H1 (cell line): ENCODE measurements at regions not wholly inside any gene's neighbourhood (a gene's known extent, or its start where the extent isn't known, plus 50 kb on each side); places are given as distances from the start of the nearest gene placed in this dataset.

ENCODE experiments used
- CTCF ChIA-PET: fragments of 300-600 bp; sonication (Branson Sonifier 250); formaldehyde crosslinking; loops from one replicate; lab custom pipeline; 2021; ENCODE audit not compliant: partially characterized antibody; lab: Charles Lee
- POLR2A ChIA-PET: fragments of 300-600 bp; sonication (Branson Sonifier 250); formaldehyde crosslinking; loops from one replicate; lab custom pipeline; 2021; ENCODE audit warnings: inconsistent platforms; ENCODE audit not compliant: partially characterized antibody; lab: Charles Lee
- DNase-seq, 2 experiments: peaks; one replicate each; pipeline versions ENCODE4 v3.0.0 to v3.0.0-alpha.2; 2010 to 2022; ENCODE audit warnings: low spot score in 2 of 2, low read depth in 1 of 2, mixed read lengths in 1 of 2
- FAIRE-seq: peaks from 2 replicates; lab custom pipeline; 2011; peaks lifted over from hg19 to GRCh38; lab: Jason Lieb, UNC
- H2AFZ ChIP-seq: 2 replicates; pipeline ENCODE4 v1.8.1; 2012; ENCODE audit warnings: low read length, inconsistent platforms
- H2AK5ac ChIP-seq: 2 replicates; pipeline ENCODE4 v1.6.1; 2013; ENCODE audit warnings: low read depth, low read length
- H2BK120ac ChIP-seq: replicated peaks from 2 replicates; pipeline ENCODE3; 2013; ENCODE audit warnings: low read depth, low read length, inconsistent platforms
- H2BK12ac ChIP-seq: 2 replicates; pipeline ENCODE4 v1.6.1; 2013; ENCODE audit warnings: low read depth, low read length
- H2BK15ac ChIP-seq: 2 replicates; pipeline ENCODE4 v1.6.1; 2013; ENCODE audit warnings: low read length
- H2BK20ac ChIP-seq: 2 replicates; pipeline ENCODE4 v1.6.1; 2013; ENCODE audit warnings: low read length
- H2BK5ac ChIP-seq: 2 replicates; pipeline ENCODE4 v1.6.1; 2013; ENCODE audit warnings: low read depth, low read length
- H3K14ac ChIP-seq: 2 replicates; pipeline ENCODE4 v1.6.1; 2013; ENCODE audit warnings: inconsistent platforms; ENCODE audit not compliant: insufficient read length
- H3K18ac ChIP-seq: 2 replicates; pipeline ENCODE4 v1.6.1; 2013; ENCODE audit warnings: low read length; ENCODE audit errors: extremely low read depth
- H3K23ac ChIP-seq: 2 replicates; pipeline ENCODE4 v1.6.1; 2013; ENCODE audit warnings: inconsistent platforms; ENCODE audit not compliant: insufficient read length
- H3K23me2 ChIP-seq: 2 replicates; pipeline ENCODE4 v1.6.1; 2013; ENCODE audit warnings: low read depth, low read length
- H3K27ac ChIP-seq: 2 replicates; pipeline ENCODE4 v1.6.1; 2011; ENCODE audit warnings: low read depth, low read length, inconsistent platforms
- H3K27me3 ChIP-seq, 4 experiments: replicated peaks in 1 of 4; 1 replicate in 1 of 4; 2 replicates in 3 of 4; pipeline versions ENCODE4 v1.6.1 to v1.8.1; 2011 to 2013; ENCODE audit warnings: low read length in 3 of 4, mild to moderate bottlenecking in 3 of 4, inconsistent platforms in 2 of 4, mixed read lengths in 2 of 4, moderate library complexity in 1 of 4; ENCODE audit not compliant: control insufficient read depth in 3 of 4, insufficient read depth in 3 of 4; ENCODE audit errors: extremely low read depth in 1 of 4
- H3K36me3 ChIP-seq, 4 experiments: 2 replicates each; pipeline versions ENCODE4 v1.6.1 to v1.8.1; 2011 to 2013; ENCODE audit warnings: mild to moderate bottlenecking in 4 of 4, low read length in 3 of 4, moderate library complexity in 2 of 4, control low read depth in 1 of 4, inconsistent platforms in 1 of 4; ENCODE audit not compliant: insufficient read depth in 4 of 4, control insufficient read depth in 2 of 4
- H3K4ac ChIP-seq: replicated peaks from 2 replicates; pipeline ENCODE3; 2013; ENCODE audit warnings: low read length, low read depth, mixed read lengths, inconsistent platforms; ENCODE audit not compliant: insufficient read length
- H3K4me1 ChIP-seq, 4 experiments: replicated peaks in 1 of 4; 1 replicate in 1 of 4; 2 replicates in 3 of 4; pipeline versions ENCODE4 v1.6.1 to v1.8.1; 2011 to 2013; ENCODE audit warnings: low read length in 3 of 4, inconsistent platforms in 2 of 4, mixed read lengths in 1 of 4; ENCODE audit not compliant: insufficient read depth in 4 of 4, control insufficient read depth in 3 of 4
- H3K4me2 ChIP-seq, 2 experiments: 2 replicates each; pipeline versions ENCODE4 v1.6.1 to v1.8.1; 2011 to 2013; ENCODE audit warnings: low read depth in 2 of 2, low read length in 2 of 2, control low read depth in 1 of 2, inconsistent platforms in 1 of 2, mild to moderate bottlenecking in 1 of 2; ENCODE audit not compliant: insufficient read depth in 1 of 2
- H3K4me3 ChIP-seq, 4 experiments: fragments of 200-600, 300-600 bp in 1 of 4; sonication (generic), shearing (Covaris generic), sonication (Bioruptor Twin) in 1 of 4; 2 replicates each; pipeline versions ENCODE4 v1.5.1 to v1.8.1; 2011 to 2016; ENCODE audit warnings: low read length in 4 of 4, low read depth in 3 of 4, control low read depth in 2 of 4, inconsistent platforms in 2 of 4, mild to moderate bottlenecking in 2 of 4, mixed read lengths in 1 of 4, moderate library complexity in 1 of 4; ENCODE audit not compliant: insufficient read depth in 2 of 4; ENCODE audit errors: extremely low read depth in 1 of 4
- H3K56ac ChIP-seq: replicated peaks from 2 replicates; pipeline ENCODE3; 2013; ENCODE audit warnings: low read depth, mild to moderate bottlenecking, mixed read lengths, low read length, inconsistent platforms; ENCODE audit not compliant: insufficient read length
- H3K79me1 ChIP-seq: 2 replicates; pipeline ENCODE4 v1.6.1; 2013; ENCODE audit warnings: low read depth, low read length, control low read depth
- H3K79me2 ChIP-seq, 2 experiments: 2 replicates each; pipeline versions ENCODE4 v1.6.1 to v1.8.1; 2012 to 2013; ENCODE audit warnings: low read length in 2 of 2, mild to moderate bottlenecking in 2 of 2, inconsistent platforms in 1 of 2; ENCODE audit not compliant: insufficient read depth in 2 of 2, control insufficient read depth in 1 of 2
- H3K9ac ChIP-seq, 4 experiments: replicated peaks in 1 of 4; 1 replicate in 1 of 4; 2 replicates in 3 of 4; pipeline versions ENCODE4 v1.6.1 to v1.8.1; 2011 to 2013; ENCODE audit warnings: low read depth in 3 of 4, low read length in 3 of 4, control low read depth in 2 of 4, mild to moderate bottlenecking in 2 of 4, moderate library complexity in 2 of 4, inconsistent platforms in 1 of 4; ENCODE audit errors: extremely low read depth in 1 of 4
- H3K9me3 ChIP-seq, 2 experiments: 2 replicates each; pipeline versions ENCODE4 v1.6.1 to v1.8.1; 2012 to 2013; ENCODE audit warnings: mild to moderate bottlenecking in 2 of 2, moderate library complexity in 2 of 2, control low read depth in 1 of 2, inconsistent platforms in 1 of 2, low read depth in 1 of 2, low read length in 1 of 2, mixed read lengths in 1 of 2; ENCODE audit not compliant: insufficient read depth in 2 of 2
- H4K20me1 ChIP-seq, 2 experiments: replicated peaks in 1 of 2; 2 replicates each; pipeline versions ENCODE3 to v1.8.1; 2011 to 2013; ENCODE audit warnings: inconsistent platforms in 2 of 2, low read length in 2 of 2, mild to moderate bottlenecking in 1 of 2; ENCODE audit not compliant: insufficient read depth in 2 of 2, control insufficient read depth in 1 of 2
- H4K5ac ChIP-seq: 2 replicates; pipeline ENCODE4 v1.6.1; 2013; ENCODE audit warnings: low read length, low read depth, mixed read lengths, inconsistent platforms; ENCODE audit not compliant: insufficient read length
- H4K8ac ChIP-seq: 2 replicates; pipeline ENCODE4 v1.8.0; 2013; ENCODE audit warnings: mild to moderate bottlenecking, moderate library complexity, low read length, inconsistent platforms; ENCODE audit not compliant: insufficient read depth; ENCODE audit errors: extremely low read depth
- H4K91ac ChIP-seq: replicated peaks from 2 replicates; pipeline ENCODE3; 2013; ENCODE audit warnings: low read length, mixed read lengths, inconsistent platforms; ENCODE audit not compliant: insufficient read length
- BACH1 ChIP-seq: IDR thresholded peaks from 2 replicates; pipeline ENCODE4 v1.6.1; 2012; ENCODE audit warnings: low read length, improper control_type of control experiment
- EZH2 ChIP-seq: fragments of 200-600 bp; sonication (generic); IDR thresholded peaks from 2 replicates; pipeline ENCODE4 v1.7.1; 2012; ENCODE audit warnings: low read depth, mild to moderate bottlenecking, moderate library complexity, low read length, inconsistent platforms; ENCODE audit not compliant: severe bottlenecking
- GABPA ChIP-seq: IDR thresholded peaks from 2 replicates; pipeline ENCODE4 v1.6.1; 2011; ENCODE audit warnings: mild to moderate bottlenecking, low read length, moderate library complexity, borderline replicate concordance; ENCODE audit not compliant: insufficient read depth
- GTF2F1 ChIP-seq: IDR thresholded peaks from 2 replicates; pipeline ENCODE4 v1.6.1; 2012; ENCODE audit warnings: low read depth, low read length, improper control_type of control experiment, borderline replicate concordance
- HDAC2 ChIP-seq, 2 experiments: fragments of 300-600 bp in 1 of 2; sonication (generic) in 1 of 2; IDR thresholded peaks; 2 replicates each; pipeline ENCODE4 v1.6.1; 2011 to 2012; ENCODE audit warnings: low read depth in 2 of 2, low read length in 2 of 2, mild to moderate bottlenecking in 2 of 2, moderate library complexity in 2 of 2, borderline replicate concordance in 1 of 2, inconsistent platforms in 1 of 2
- JUND ChIP-seq: IDR thresholded peaks from 2 replicates; pipeline ENCODE4 v1.6.1; 2011; ENCODE audit warnings: mild to moderate bottlenecking, improper control_type of control experiment, low read length
- NRF1 ChIP-seq: IDR thresholded peaks from 2 replicates; pipeline ENCODE4 v1.6.1; 2011; ENCODE audit warnings: mild to moderate bottlenecking, low read depth, low read length, improper control_type of control experiment
- POLR2AphosphoS5 ChIP-seq: IDR thresholded peaks from 2 replicates; pipeline ENCODE4 v1.6.1; 2011; ENCODE audit warnings: low read depth, low read length
- SIRT6 ChIP-seq: IDR thresholded peaks from one replicate; pipeline ENCODE4 v1.7.1; 2012; ENCODE audit warnings: low read length, inconsistent platforms
- SUZ12 ChIP-seq: fragments of 200-600 bp; sonication (generic); IDR thresholded peaks from 2 replicates; pipeline ENCODE4 v1.6.1; 2012; ENCODE audit warnings: mild to moderate bottlenecking, inconsistent platforms, low read length, moderate library complexity, mixed read lengths
- TAF7 ChIP-seq: optimal IDR thresholded peaks from 2 replicates; pipeline ENCODE3; 2011; ENCODE audit warnings: low read depth, mild to moderate bottlenecking, inconsistent platforms, low read length, moderate library complexity, borderline replicate concordance
- TCF12 ChIP-seq: IDR thresholded peaks from 2 replicates; pipeline ENCODE4 v1.6.1; 2011; ENCODE audit warnings: low read depth, mild to moderate bottlenecking, low read length
- ZNF274 ChIP-seq: IDR thresholded peaks from 2 replicates; pipeline ENCODE4 v1.7.0; 2012; ENCODE audit warnings: low read length, borderline replicate concordance; ENCODE audit errors: extremely low read depth
- WGBS, 2 experiments: shearing (Covaris generic) in 1 of 2; methylation state at CpG; one replicate each; pipeline versions ENCODE4 v1.1.6 to v1.1.7; 2013 to 2015; ENCODE audit warnings: low lambda C conversion rate in 2 of 2, mixed read lengths in 2 of 2, inconsistent platforms in 1 of 2, low coverage in 1 of 2, missing lambda C conversion rate in 1 of 2; ENCODE audit not compliant: insufficient replicate concordance in 2 of 2, insufficient coverage in 1 of 2, insufficient read length in 1 of 2; ENCODE audit errors: extremely low coverage in 1 of 2, missing lambda C conversion rate in 1 of 2; 5-methylcytosine and 5-hydroxymethylcytosine counted together
- TF ChIP-seq, protein P1 (sequence below): IDR thresholded peaks from 2 replicates; pipeline ENCODE4 v1.6.1; 2012; ENCODE audit warnings: inconsistent platforms

DNA sequence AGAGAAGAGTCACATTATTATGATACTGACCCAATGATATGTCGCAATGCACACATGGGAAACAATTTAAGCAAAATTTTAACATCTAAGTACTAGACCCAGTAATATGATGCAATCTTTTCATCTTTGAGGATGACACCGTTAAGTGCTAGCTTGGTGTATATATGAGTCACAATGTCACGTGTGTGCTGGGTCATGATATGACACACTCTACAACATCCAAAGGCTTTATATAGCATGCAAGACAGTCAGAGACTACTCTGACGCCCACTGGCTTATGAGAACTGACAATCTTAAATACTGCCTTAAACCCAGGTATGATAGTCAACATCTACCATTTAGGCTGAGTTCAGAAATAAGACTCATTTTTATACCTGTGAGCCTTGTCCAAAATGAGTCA, 955.8 kb upstream of the TSPY4 start:
- DNase-seq, result no peak
- Histone ChIP-seq H2BK12ac (no peak overlapping the region), H2AK5ac (no peak overlapping the region), H4K20me1 (no peaks in the 10 kb centered on the region), H4K5ac (no peak overlapping the region), H3K4ac (no peak overlapping the region), H4K91ac (no peak overlapping the region), H3K23ac (no peak overlapping the region), H2BK20ac (no peak overlapping the region), H3K9me3 (peaks cover 13 to 67% of the 10 kb centered on the region in 2 experiments; a peak in 3 of 4 replicates)
- no peak for TF ChIP-seq TCF12
- TF ChIP-seq BACH1, result no peak
- TF ChIP-seq HDAC2 (IDR thresholded peaks at IDR 0.05; ENCODE audit: borderline replicate concordance in 1 of 2, low read depth in 2 of 2, low read length in 2 of 2), result no peak
- no peak for TF ChIP-seq JUND
- TF ChIP-seq NRF1, result no peak
- TF ChIP-seq SUZ12, result no peak
- no peak for TF ChIP-seq SIRT6
- TF ChIP-seq EZH2, result no peak
- no peak for TF ChIP-seq ZNF274
- TF ChIP-seq, protein P1, sequence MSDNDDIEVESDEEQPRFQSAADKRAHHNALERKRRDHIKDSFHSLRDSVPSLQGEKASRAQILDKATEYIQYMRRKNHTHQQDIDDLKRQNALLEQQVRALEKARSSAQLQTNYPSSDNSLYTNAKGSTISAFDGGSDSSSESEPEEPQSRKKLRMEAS, result no peak
- TF ChIP-seq POLR2AphosphoS5, result no peak
- no peak for TF ChIP-seq TAF7
- TF ChIP-seq GABPA, result no peak
- no peak for TF ChIP-seq GTF2F1
- TF ChIP-seq, all 59 proteins: peak for 0
- no peak overlapping the region for H3K27ac ChIP-seq
- H3K27me3 ChIP-seq, result no peaks in the 10 kb centered on the region
- no peaks in the 10 kb centered on the region for H3K4me1 ChIP-seq
- FAIRE-seq, result no peak
- ChIA-PET CTCF (no interaction called here), POLR2A (no interaction called here)
- H3K56ac ChIP-seq, result no peak overlapping the region
- H3K4me2 ChIP-seq, result no peak overlapping the region
- H2BK120ac ChIP-seq, result no peak overlapping the region
- no peak overlapping the region for H3K4me3 ChIP-seq
- 78% methylated on average over 4 of the region's 4 CpGs; no CpG with 5 or more reads in 1 of the 2 experiments for WGBS, 2 experiments
- no peak overlapping the region for H3K18ac ChIP-seq
- no peaks in the 10 kb centered on the region; a peak in 1 of 8 replicates for H3K36me3 ChIP-seq
- no peaks in the 10 kb centered on the region for H3K79me2 ChIP-seq
- H3K14ac ChIP-seq, result no peak overlapping the region
- no peaks in the 10 kb centered on the region for H3K79me1 ChIP-seq
- H3K9ac ChIP-seq, result no peak overlapping the region
- no peak overlapping the region for H2BK5ac ChIP-seq
- no peak overlapping the region for H2AFZ ChIP-seq
- no peaks in the 10 kb centered on the region for H3K23me2 ChIP-seq
- no peak overlapping the region for H4K8ac ChIP-seq
- no peak overlapping the region for H2BK15ac ChIP-seq
